ENCODE measurements at regions not wholly inside any gene's neighbourhood (a gene's known extent, or its start where the extent isn't known, plus 50 kb on each side); places are given as distances from the start of the nearest gene placed in this dataset.

GRCh38 chr10:64454962-64455361 lies 933.8 kb downstream of the REEP3 start:
- TF ChIP-seq RARB (CRISPR knock-in tag; IDR thresholded peaks at IDR 0.05): no peak
- TF ChIP-seq TOX (CRISPR knock-in tag; IDR thresholded peaks at IDR 0.05; ENCODE audit: borderline replicate concordance): no peak
- TF ChIP-seq CREB5 (CRISPR knock-in tag; IDR thresholded peaks at IDR 0.05; ENCODE audit: low read depth): no peak
- no peak for TF ChIP-seq ZFP30 (CRISPR knock-in tag; IDR thresholded peaks at IDR 0.05)
- TF ChIP-seq PATZ1 (CRISPR knock-in tag; IDR thresholded peaks at IDR 0.05; ENCODE audit: borderline replicate concordance): no peak
- no peak for TF ChIP-seq ZFP3 (CRISPR knock-in tag; IDR thresholded peaks at IDR 0.05)
- TF ChIP-seq PPARA (CRISPR knock-in tag; IDR thresholded peaks at IDR 0.05; ENCODE audit: borderline replicate concordance): no peak
- TF ChIP-seq TCF4 (CRISPR knock-in tag; IDR thresholded peaks at IDR 0.05; ENCODE audit: borderline replicate concordance): no peak
- no peak for TF ChIP-seq GLIS3 (CRISPR knock-in tag; IDR thresholded peaks at IDR 0.05)
- TF ChIP-seq ZC3H10 (CRISPR knock-in tag; IDR thresholded peaks at IDR 0.05): no peak
- no peak for TF ChIP-seq CSRNP3 (CRISPR knock-in tag; IDR thresholded peaks at IDR 0.05)
- no peak for ATAC-seq

- no peak for ATAC-seq
- TF ChIP-seq TCF4 (CRISPR knock-in tag; IDR thresholded peaks at IDR 0.05; ENCODE audit: borderline replicate concordance): no peak
- TF ChIP-seq SNAI2 (CRISPR knock-in tag; IDR thresholded peaks at IDR 0.05): no peak
- no peak for TF ChIP-seq PPARA (CRISPR knock-in tag; IDR thresholded peaks at IDR 0.05; ENCODE audit: borderline replicate concordance)
- TF ChIP-seq ARNTL (CRISPR knock-in tag; IDR thresholded peaks at IDR 0.05; ENCODE audit: borderline replicate concordance, low read depth): no peak
- TF ChIP-seq BACH2 (CRISPR knock-in tag; IDR thresholded peaks at IDR 0.05; ENCODE audit: borderline replicate concordance): no peak
- TF ChIP-seq ZFP3 (CRISPR knock-in tag; IDR thresholded peaks at IDR 0.05): no peak
- TF ChIP-seq ISL1 (CRISPR knock-in tag; IDR thresholded peaks at IDR 0.05): no peak
- TF ChIP-seq POU6F1 (CRISPR knock-in tag; IDR thresholded peaks at IDR 0.05; ENCODE audit: borderline replicate concordance, low read depth): no peak
- TF ChIP-seq ZNF565 (CRISPR knock-in tag; conservative IDR thresholded peaks at IDR 0.05; ENCODE audit: low read depth): no peak
- no peak for TF ChIP-seq ZNF70 (CRISPR knock-in tag; IDR thresholded peaks at IDR 0.05)
- no peak for TF ChIP-seq ESRRG (CRISPR knock-in tag; IDR thresholded peaks at IDR 0.05)
- TF ChIP-seq CREB5 (CRISPR knock-in tag; IDR thresholded peaks at IDR 0.05; ENCODE audit: low read depth): no peak
- no peak for TF ChIP-seq TOX (CRISPR knock-in tag; IDR thresholded peaks at IDR 0.05; ENCODE audit: borderline replicate concordance)
- no peak for TF ChIP-seq TSHZ2 (CRISPR knock-in tag; IDR thresholded peaks at IDR 0.05)
- no peak for TF ChIP-seq GLIS3 (CRISPR knock-in tag; IDR thresholded peaks at IDR 0.05)
- TF ChIP-seq ZFP30 (CRISPR knock-in tag; IDR thresholded peaks at IDR 0.05): no peak
Observed at GRCh38 chr10:64458306-64458705, 937.1 kb downstream of the REEP3 start.
